GM18858 (cell line): ENCODE measurements at regions not wholly inside any gene's neighbourhood (a gene's known extent, or its start where the extent isn't known, plus 50 kb on each side); places are given as distances from the start of the nearest gene placed in this dataset.
"Not testable (repeated sequence)": the region's sequence is repeated elsewhere in the genome, so short reads cannot be mapped to it uniquely, and the experiment has no call there.

Experiments used
- ATAC-seq: cut with Tn5 transposase; IDR thresholded peaks from one replicate; pipeline ENCODE4 v1.9.1; 2021; ENCODE audit not compliant: unreplicated experiment

GRCh38 chr2:147614471-147614870 lies 230.4 kb upstream of the ACVR2A start:
- no peak for ATAC-seq

- no peak for ATAC-seq
These were observed 234.3 kb upstream of the ACVR2A start for GRCh38 chr2:147610496-147611040.

- no peak for ATAC-seq
These were observed 235.5 kb upstream of the ACVR2A start for GRCh38 chr2:147609301-147609700.

- ATAC-seq, result no peak
These were observed 237.4 kb upstream of the ACVR2A start for GRCh38 chr2:147607379-147607778.

GRCh38 chr2:147603876-147604275 lies 241.0 kb upstream of the ACVR2A start:
- no peak for ATAC-seq

- no peak for ATAC-seq
These were observed 241.4 kb upstream of the ACVR2A start for GRCh38 chr2:147603447-147603846.

GRCh38 chr2:147600646-147601045 lies 244.2 kb upstream of the ACVR2A start:
- no peak for ATAC-seq

GRCh38 chr2:147600223-147600622 lies 244.6 kb upstream of the ACVR2A start:
- ATAC-seq, result no peak

GRCh38 chr2:147595200-147595599 lies 249.6 kb upstream of the ACVR2A start:
- ATAC-seq, result no peak

- no peak for ATAC-seq
These were observed 250.8 kb upstream of the ACVR2A start for GRCh38 chr2:147594038-147594437.

- ATAC-seq, result not testable (repeated sequence)
These were observed 252.0 kb upstream of the ACVR2A start for GRCh38 chr2:147592784-147593183.

GRCh38 chr2:147589127-147589526 lies 255.7 kb upstream of the ACVR2A start:
- no peak for ATAC-seq

GRCh38 chr2:147588191-147588590 lies 256.6 kb upstream of the ACVR2A start:
- ATAC-seq, result no peak

GRCh38 chr2:147578529-147578928 lies 266.3 kb upstream of the ACVR2A start:
- no peak for ATAC-seq

GRCh38 chr2:147577998-147578380 lies 266.8 kb upstream of the ACVR2A start:
- no peak for ATAC-seq

- ATAC-seq, result no peak
These were observed 267.4 kb upstream of the ACVR2A start for GRCh38 chr2:147577323-147577997.

GRCh38 chr2:147575106-147575505 lies 269.7 kb upstream of the ACVR2A start:
- ATAC-seq, result no peak

GRCh38 chr2:147572622-147573021 lies 272.2 kb upstream of the ACVR2A start:
- ATAC-seq, result no peak

- no peak for ATAC-seq
These were observed 275.4 kb upstream of the ACVR2A start for GRCh38 chr2:147569426-147569825.

GRCh38 chr2:147568109-147568508 lies 276.7 kb upstream of the ACVR2A start:
- no peak for ATAC-seq

- no peak for ATAC-seq
These were observed 277.7 kb upstream of the ACVR2A start for GRCh38 chr2:147567136-147567535.

GRCh38 chr2:147560810-147561535 lies 283.9 kb upstream of the ACVR2A start:
- no peak for ATAC-seq
